ENCODE measurements at regions not wholly inside any gene's neighbourhood (a gene's known extent, or its start where the extent isn't known, plus 50 kb on each side); places are given as distances from the start of the nearest gene placed in this dataset.

DNA sequence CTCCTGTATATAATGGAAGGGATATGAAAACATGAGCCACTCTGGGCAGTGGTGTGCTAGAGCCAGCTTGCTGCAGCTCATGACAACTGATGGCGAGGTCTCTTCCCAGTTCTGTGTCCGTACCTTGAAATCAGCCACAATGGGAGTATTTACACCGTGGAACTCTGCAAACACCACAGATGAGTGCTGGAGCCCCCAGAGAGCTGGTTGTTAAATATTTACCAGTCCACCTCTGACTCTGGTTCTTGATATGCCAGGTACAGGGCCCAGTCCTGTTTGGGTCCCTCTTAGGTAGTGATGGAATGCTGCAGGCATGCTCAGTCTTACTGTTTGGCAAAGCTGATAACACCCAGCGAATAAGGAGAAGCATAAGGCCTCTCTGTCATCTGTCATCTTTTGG lies 116.1 kb upstream of the GLI2 start:
- H3K4me1 Mint-ChIP-seq (ENCODE audit: unreplicated experiment), result no peaks in the 10 kb centered on the region
- no peaks in the 10 kb centered on the region for H3K9me3 Mint-ChIP-seq (ENCODE audit: unreplicated experiment)
- DNase-seq (ENCODE audit: low spot score), result no peak
- TF ChIP-seq, protein P1, sequence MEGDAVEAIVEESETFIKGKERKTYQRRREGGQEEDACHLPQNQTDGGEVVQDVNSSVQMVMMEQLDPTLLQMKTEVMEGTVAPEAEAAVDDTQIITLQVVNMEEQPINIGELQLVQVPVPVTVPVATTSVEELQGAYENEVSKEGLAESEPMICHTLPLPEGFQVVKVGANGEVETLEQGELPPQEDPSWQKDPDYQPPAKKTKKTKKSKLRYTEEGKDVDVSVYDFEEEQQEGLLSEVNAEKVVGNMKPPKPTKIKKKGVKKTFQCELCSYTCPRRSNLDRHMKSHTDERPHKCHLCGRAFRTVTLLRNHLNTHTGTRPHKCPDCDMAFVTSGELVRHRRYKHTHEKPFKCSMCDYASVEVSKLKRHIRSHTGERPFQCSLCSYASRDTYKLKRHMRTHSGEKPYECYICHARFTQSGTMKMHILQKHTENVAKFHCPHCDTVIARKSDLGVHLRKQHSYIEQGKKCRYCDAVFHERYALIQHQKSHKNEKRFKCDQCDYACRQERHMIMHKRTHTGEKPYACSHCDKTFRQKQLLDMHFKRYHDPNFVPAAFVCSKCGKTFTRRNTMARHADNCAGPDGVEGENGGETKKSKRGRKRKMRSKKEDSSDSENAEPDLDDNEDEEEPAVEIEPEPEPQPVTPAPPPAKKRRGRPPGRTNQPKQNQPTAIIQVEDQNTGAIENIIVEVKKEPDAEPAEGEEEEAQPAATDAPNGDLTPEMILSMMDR (IDR thresholded peaks at IDR 0.05; ENCODE audit: unreplicated experiment), result no peak
- no peaks in the 10 kb centered on the region for H3K36me3 Mint-ChIP-seq (ENCODE audit: low read depth, unreplicated experiment)
- peaks cover 10% of the 10 kb centered on the region for H3K27me3 Mint-ChIP-seq (ENCODE audit: unreplicated experiment)
- no peak overlapping the region for H3K27ac Mint-ChIP-seq (ENCODE audit: unreplicated experiment)
- H3K4me3 Mint-ChIP-seq (ENCODE audit: unreplicated experiment), result no peak overlapping the region

DNA sequence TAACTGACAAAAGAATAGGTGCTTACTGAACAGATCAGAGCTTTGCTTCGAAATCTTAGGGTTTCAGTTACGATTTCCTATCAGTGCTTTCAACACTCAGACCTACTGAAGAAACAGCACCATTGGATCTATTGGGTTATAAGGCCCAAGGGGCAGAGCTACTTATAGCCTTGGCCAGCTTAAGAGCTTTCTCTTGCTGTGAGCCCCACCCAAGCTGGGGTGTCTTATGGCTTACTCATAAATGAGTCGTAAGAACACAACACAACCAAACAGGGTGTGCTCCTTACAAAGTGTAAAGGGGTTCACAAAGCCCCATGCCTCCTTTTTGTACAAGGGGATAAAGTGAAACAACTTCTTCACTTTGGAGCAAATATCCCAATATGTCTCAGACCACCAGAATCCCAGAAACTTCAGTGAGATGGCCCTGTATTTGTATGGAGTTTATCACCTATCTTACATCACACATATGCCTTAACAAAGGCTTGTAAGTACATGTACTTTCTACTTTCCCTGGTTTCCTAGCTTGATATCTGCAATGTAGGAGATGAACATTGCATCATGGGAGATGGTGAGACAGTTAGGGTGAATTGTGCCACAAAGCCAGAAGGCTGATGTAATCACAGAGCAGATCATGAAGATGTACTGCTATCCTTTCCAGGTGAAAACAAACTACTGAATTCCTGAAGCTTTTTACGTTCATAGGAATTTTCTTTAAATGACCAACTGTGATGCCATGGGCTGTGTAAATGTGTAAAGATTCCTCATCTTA lies 115.5 kb upstream of the GLI2 start:
- Mint-ChIP-seq H3K4me1 (ENCODE audit: unreplicated experiment) (no peaks in the 10 kb centered on the region), H3K4me3 (ENCODE audit: unreplicated experiment) (no peak overlapping the region), H3K9me3 (ENCODE audit: unreplicated experiment) (no peaks in the 10 kb centered on the region), H3K36me3 (ENCODE audit: low read depth, unreplicated experiment) (no peaks in the 10 kb centered on the region), H3K27ac (ENCODE audit: unreplicated experiment) (no peak overlapping the region), H3K27me3 (ENCODE audit: unreplicated experiment) (peaks cover 10% of the 10 kb centered on the region)
- no peak for DNase-seq (ENCODE audit: low spot score)
- TF ChIP-seq, protein P1 (IDR thresholded peaks at IDR 0.05; ENCODE audit: unreplicated experiment), result no peak

DNA sequence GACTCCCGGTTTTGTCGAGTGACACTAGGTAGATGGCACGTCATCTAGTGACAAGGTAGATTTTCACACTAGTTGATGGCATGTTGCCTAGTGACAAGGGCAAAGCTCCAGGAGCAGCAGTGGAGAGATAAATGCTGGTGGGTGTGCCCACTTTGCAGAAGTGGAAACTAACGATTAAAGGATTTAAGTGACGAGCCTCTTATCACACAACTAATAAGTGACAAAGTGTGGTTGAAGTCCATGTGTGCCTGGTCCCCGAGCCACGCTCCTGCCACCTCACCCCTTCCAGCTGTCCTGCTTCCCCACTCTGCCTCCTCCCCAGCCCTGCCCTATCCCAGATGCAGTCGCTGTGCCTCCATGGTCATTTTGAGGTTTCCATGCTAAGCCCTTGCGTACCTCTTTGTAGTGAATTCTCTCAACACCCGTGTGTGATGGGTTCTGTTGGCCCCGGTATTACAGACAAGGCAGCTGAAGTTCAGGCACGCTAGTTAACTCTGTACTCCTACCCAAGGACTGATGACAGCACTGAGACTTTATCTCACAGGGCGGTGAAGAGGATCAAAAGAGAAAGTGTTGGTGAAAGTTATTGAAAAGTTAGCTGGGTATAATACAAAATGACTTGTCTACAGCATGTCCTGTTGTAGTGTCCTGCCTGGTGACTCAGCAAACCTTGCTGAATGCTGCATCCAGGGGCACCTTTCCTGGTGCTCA lies 113.4 kb upstream of the GLI2 start:
- DNase-seq (ENCODE audit: low spot score), result no peak
- Mint-ChIP-seq H3K9me3 (ENCODE audit: unreplicated experiment) (no peaks in the 10 kb centered on the region), H3K4me3 (ENCODE audit: unreplicated experiment) (no peak overlapping the region), H3K4me1 (ENCODE audit: unreplicated experiment) (no peaks in the 10 kb centered on the region), H3K36me3 (ENCODE audit: low read depth, unreplicated experiment) (no peaks in the 10 kb centered on the region), H3K27me3 (ENCODE audit: unreplicated experiment) (peaks cover 10% of the 10 kb centered on the region), H3K27ac (ENCODE audit: unreplicated experiment) (peak overlapping the region; percentile 67)
- TF ChIP-seq, protein P1 (IDR thresholded peaks at IDR 0.05; ENCODE audit: unreplicated experiment), result no peak

DNA sequence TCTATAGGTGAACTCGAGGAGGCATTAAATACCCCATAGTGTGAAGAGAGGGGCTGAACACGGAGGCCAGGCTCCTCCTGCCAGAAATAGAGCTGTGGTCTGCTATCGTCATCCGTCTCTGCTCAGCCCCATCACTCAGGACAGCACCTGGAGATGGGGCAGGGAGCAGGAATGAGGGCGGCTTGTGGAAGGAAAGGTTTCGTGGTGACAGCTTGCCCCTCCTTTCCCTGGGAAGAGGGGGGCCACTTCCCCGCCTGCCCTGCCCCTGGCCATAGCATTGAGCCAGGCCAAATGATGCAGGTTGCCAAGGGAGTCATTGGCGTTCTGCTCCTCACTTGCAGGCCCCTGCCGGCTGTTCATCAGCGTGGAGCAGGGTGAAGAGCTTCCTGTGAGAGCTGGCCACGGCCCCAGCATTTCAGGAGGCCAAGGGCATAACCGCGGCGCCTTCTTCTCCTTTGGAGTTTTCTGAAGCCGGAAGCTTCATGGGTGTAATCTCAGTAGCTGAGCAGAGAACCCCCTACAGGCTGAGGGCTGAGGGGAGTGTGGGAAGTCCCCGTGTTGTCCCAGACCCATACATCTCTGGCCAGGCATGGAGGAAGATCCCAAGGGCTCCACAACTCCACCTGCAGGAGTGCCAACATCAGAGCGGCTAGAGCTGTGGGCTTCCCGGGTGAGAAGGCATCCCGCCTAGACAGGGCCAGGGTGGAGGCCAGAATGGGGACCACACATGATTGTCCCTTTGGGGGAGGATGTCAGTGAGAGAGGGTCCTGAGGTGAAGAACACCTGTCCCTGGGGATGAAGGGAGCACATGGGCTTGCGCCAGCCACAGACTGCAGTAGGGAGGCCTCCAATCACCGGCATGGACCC lies 112.5 kb upstream of the GLI2 start:
- no peaks in the 10 kb centered on the region for H3K36me3 Mint-ChIP-seq (ENCODE audit: low read depth, unreplicated experiment)
- no peak overlapping the region for H3K4me3 Mint-ChIP-seq (ENCODE audit: unreplicated experiment)
- no peak for DNase-seq (ENCODE audit: low spot score)
- TF ChIP-seq, protein P1 (IDR thresholded peaks at IDR 0.05; ENCODE audit: unreplicated experiment), result no peak
- H3K27ac Mint-ChIP-seq (ENCODE audit: unreplicated experiment), result no peak overlapping the region
- H3K9me3 Mint-ChIP-seq (ENCODE audit: unreplicated experiment), result no peaks in the 10 kb centered on the region
- H3K4me1 Mint-ChIP-seq (ENCODE audit: unreplicated experiment), result no peaks in the 10 kb centered on the region
- peaks cover 12% of the 10 kb centered on the region for H3K27me3 Mint-ChIP-seq (ENCODE audit: unreplicated experiment)

Data from endothelial cell (in vitro differentiated cells).